Panc1 (cell line): ENCODE measurements at regions not wholly inside any gene's neighbourhood (a gene's known extent, or its start where the extent isn't known, plus 50 kb on each side); places are given as distances from the start of the nearest gene placed in this dataset.

ENCODE experiments used
- CTCF ChIP-seq: fragments of 450-650 bp; IDR thresholded peaks from 2 replicates; pipeline ENCODE4 v1.5.1; 2017; ENCODE audit warnings: mild to moderate bottlenecking
- SIN3A ChIP-seq: IDR thresholded peaks from 2 replicates; pipeline ENCODE4 v1.6.1; 2012; ENCODE audit warnings: low read depth, mild to moderate bottlenecking, low read length, moderate library complexity, borderline replicate concordance; ENCODE audit not compliant: insufficient read depth

- TF ChIP-seq CTCF (no peak), SIN3A (no peak)
These were observed 162.4 kb upstream of the PTBP2 start for GRCh38 chr1:96559181-96559580.
